HG02623 (cell line): ENCODE measurements at regions not wholly inside any gene's neighbourhood (a gene's known extent, or its start where the extent isn't known, plus 50 kb on each side); places are given as distances from the start of the nearest gene placed in this dataset.

Source experiments
- ATAC-seq: cut with Tn5 transposase; IDR thresholded peaks from one replicate; pipeline ENCODE4 v1.9.1; 2021; ENCODE audit warnings: moderate library complexity; ENCODE audit not compliant: unreplicated experiment

DNA sequence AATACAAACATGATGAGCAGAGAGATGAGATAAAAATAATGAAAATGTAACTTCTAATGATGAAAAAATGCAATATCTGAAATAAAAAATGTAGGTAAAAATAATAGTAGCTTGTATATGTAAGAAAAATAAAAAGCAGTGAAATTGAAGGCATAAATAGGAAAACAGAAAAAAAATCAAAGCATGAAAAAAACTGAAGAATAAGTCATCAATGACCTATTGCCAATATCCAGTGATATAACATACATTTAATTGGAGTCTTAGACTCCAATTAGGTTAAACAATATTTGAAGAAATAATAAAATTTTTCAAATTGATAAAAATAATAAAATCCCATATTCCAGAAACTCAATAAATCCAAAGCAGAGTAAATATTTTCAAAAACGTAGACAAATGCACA, 114.0 kb upstream of the HDGFL1 start:
- no peak for ATAC-seq

DNA sequence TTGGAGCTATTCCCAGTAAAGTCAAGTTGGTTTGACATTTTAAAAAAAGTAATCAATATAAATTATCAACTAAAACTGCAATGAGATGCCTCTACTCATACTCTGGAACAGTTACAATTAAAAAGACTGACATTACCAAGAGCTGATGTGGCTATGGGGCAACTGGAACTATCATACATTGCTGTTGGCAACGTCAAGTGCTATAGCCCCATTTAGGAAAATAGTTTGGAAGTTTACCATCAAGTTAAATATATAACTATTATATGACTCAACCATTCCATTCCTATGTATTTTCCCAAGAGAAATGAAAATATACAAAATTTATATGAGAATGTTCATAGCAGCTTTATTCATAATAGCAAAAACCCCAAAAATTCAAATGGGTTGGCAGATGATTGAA, 111.4 kb upstream of the HDGFL1 start:
- no peak for ATAC-seq

- ATAC-seq = no peak
Observed at GRCh38 chr6:22466665-22467245, 102.6 kb upstream of the HDGFL1 start.

GRCh38 chr6:22467645-22468044, 101.7 kb upstream of the HDGFL1 start:
- no peak for ATAC-seq

DNA sequence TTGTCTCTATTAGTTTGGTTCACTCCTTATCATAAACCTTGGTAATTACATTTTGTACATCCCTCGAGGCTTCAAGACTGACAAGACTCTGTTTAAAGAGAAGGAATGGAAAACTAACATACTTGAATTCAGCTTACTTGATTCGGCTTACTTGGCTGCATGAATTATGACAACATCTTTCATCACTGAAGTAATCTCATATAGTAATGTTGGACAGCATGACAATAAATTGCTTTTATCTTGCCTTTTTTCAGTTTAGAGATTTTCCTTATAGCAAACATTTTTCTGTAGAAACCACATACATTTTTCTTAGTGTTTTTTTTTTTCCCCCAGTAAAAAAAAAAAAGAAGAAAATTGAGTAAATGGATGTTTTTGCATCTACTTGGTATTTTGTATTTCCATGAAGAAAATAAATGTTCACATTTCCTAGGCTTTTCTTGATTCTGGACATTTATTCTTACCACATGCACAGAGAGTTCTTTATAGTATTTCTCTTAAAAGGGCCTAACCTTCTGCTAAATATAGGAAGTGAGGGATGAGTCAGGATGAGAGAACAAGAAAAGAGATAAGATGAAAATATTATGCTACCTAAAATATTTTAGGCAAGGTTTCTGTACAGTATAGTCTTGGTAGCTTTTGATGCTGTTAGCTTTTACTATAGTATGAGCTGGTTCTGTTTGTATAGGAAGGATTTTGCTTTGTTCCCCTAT, 101.0 kb upstream of the HDGFL1 start:
- no peak for ATAC-seq

DNA sequence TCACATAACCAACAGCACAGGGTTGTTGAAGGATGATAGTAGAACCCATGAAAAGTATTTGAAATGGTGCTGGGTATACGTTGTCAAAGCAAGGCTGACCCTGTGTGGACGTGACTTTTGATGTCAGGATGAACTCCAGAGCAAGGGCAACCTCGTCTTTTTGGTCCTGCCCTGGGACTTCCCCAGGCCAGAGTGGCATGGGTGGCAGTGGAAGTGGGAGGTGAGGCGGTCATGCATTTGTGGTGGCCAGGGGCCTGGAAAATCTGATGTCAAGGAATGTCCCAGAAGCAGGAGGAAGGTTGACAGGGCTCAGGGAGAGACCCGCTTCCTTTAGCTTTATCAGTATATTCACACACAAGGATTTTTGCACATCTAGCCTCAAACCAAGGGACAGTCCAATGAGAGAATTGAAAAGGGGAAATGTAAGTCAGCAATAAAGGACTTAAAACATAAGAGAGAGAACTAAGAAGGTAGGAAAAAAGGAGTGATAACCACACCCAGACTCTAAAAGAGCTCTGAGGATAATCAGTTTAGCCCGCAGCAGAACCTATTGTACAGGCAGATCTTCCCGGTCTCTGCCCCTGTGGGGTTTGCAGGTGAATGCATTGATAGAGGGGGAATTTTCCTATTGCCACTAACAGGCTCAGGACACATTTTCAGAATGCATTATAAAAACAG, 98.8 kb upstream of the HDGFL1 start:
- ATAC-seq = no peak

GRCh38 chr6:22471132-22471690, 98.2 kb upstream of the HDGFL1 start:
- ATAC-seq = no peak

DNA sequence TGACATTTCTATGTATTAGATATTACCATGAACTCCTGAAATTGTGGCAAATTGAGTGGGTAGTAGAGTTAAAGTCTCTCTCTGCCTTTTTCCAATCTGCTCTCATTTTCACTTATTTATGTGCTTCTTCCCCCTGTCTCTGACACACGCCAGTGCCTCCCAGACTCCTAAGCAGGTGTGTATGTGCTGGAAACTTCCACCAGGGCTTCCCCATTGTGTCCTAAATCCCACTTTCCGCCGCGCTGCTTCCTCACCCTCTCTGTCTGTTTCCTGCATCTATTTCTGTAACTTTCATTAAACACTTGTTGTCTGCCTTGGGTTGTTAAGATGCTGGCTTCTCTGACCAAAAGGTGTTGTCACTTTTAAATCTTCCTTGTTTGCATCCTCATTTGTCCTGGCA, 97.6 kb upstream of the HDGFL1 start:
- no peak for ATAC-seq

DNA sequence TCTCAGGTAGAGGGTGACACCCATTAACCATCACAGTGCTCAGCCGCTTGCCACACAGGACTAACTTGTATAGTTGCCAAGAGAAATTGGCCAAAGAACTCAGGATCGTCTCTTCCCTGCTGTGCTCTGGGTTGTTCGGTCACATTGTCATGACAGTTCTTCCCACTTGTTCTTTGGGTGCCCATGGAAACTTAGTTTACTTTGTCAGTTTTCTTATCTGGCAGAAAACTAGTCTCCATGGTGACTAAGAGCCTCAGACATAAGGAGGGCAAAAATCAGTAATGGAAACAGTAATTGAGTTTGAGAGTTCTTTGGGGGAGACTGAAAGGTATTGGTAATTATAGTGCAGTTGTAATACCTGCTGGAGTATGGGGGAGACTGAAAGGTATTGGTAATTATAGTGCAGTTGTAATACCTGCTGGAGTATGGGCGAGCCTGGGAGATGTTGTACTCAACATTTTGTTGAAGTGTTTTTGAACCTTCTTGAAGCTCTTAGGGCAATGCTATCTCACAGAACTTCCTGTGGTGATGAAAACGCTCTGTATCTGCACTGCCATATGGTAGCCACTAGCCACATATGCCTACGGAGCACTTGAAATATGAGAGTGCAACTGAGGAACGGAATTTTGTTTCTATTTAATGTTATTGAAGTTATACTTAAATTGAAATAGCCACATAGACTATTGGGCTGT, 95.2 kb upstream of the HDGFL1 start:
- ATAC-seq = no peak

DNA sequence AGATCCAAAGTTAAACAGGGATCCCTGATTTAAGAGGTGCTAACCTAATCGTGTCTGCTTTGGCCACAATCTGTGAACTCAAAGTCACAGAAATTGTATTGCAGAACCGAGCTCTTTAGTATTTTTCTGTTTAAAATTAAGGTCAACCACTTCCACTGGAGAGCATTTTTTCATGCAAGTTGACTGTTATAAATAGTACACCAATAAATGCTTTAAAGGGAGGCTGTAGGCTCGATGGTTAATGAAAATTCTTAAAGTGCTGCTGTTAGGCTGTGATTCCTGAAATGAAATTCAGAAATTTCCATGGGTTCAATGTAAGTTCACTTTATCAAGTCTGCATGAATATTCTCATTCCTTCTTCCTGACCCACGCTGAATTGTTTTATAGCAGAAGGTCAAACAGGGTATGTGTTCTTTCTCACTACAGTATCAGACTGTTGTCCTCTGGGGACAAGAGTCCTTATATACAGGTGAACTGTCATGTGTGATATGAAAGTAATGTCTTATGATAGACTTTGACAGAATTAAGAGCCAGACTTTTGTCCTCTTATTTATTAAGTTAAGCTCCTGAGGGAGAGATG, 92.5 kb upstream of the HDGFL1 start:
- ATAC-seq = no peak

- no peak for ATAC-seq
Observed at GRCh38 chr6:22497276-22497675, 72.1 kb upstream of the HDGFL1 start.

- ATAC-seq = no peak
Observed at GRCh38 chr6:22499815-22500214, 69.6 kb upstream of the HDGFL1 start.

- no peak for ATAC-seq
Observed at GRCh38 chr6:22506496-22506895, 62.9 kb upstream of the HDGFL1 start.

DNA sequence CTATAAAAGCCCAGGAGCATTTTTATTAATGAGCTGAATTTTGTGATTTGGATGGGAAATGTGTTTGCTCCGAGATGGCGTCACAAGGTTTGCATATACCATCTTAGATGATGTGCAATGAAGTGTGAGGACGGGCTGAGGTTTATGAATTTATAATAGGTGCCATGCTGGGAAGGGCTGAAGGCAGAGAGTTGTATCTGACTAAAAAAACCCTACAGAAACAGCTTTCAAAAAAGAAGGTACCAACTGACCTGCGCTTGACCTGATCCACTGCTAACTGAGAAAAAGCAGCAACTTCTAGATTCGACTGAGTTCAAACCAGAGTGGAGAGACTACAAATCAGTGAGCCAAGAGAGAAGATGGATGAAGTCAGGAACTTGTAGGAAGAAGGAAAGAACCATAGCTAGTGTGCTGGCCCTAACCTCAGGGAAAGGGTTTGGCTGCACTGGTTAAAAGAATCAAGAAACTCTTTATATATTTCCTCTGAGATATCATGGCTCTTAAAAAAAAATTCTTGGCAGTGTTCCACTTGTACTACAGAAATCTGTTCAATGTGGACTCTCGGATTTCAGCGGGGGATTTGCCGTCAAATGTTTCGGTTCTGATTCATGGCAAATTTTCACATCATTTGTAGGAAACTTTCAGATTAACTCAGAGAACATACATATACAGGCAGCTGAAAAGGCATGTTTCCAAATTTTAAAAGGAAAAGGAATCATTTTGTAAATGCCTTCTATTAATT, 56.5 kb upstream of the HDGFL1 start:
- ATAC-seq = no peak

- ATAC-seq = no peak
Observed at GRCh38 chr6:22513667-22514066, 55.7 kb upstream of the HDGFL1 start.

DNA sequence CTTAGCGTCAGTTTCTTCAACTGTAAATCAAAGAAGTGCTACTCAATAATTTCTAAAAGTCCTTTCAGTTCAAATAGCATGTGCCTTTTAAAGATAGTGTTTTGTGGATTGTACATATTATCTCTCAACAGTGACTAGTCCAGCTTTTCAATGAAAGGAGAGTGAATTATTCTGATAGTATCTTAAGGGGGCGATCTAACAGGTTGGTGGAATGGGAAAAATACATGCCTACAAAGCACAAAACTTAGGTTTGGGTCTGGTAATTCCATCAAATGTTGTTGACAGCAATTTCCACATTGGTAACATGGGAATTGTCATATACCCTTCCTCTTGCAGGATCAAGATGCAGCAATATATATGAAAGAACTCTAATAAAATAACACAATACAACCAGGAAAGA, 50.1 kb upstream of the HDGFL1 start:
- no peak for ATAC-seq
